ENCODE measurements at regions not wholly inside any gene's neighbourhood (a gene's known extent, or its start where the extent isn't known, plus 50 kb on each side); places are given as distances from the start of the nearest gene placed in this dataset.

DNA sequence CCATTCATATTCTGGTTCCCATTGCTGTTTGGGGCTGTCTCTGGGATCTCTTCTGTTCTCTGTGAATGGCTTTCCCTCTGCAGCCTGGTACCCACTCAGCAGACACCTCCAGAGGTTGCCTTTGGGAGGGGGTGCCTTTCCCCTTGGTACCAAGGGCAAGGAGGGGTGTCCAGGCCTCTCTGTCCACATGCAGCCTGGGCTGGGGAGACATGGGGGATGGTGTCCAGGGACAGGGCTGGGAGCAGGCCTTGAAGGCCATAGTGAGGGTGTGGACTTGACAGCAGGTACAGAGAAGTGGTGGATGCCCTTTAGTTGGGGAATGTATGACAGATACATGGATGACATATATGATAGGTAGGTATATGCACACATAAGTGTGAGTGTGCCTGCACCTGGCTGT, 83.7 kb downstream of the PLXNA1 start:
- TF ChIP-seq CTCF (IDR thresholded peaks at IDR 0.05; ENCODE audit: insufficient read depth, low read depth, low read length), result no peak
- peaks cover 21% of the 10 kb centered on the region for H3K27me3 ChIP-seq (ENCODE audit: control insufficient read depth, insufficient read depth, low read length)
- ChIA-PET CTCF (no interaction called here), POLR2A (no interaction called here)
- no peaks in the 10 kb centered on the region for H3K36me3 ChIP-seq (ENCODE audit: control insufficient read depth, insufficient read depth, low read length)
- no peak for DNase-seq (ENCODE audit: low read depth)
- no peak overlapping the region for H3K4me3 ChIP-seq (ENCODE audit: low read depth, low read length)

GRCh38 chr3:127067116-127067910, 84.4 kb downstream of the PLXNA1 start:
- no peak for TF ChIP-seq CTCF (IDR thresholded peaks at IDR 0.05; ENCODE audit: insufficient read depth, low read depth, low read length)
- DNase-seq (ENCODE audit: low read depth), result no peak
- H3K36me3 ChIP-seq (ENCODE audit: control insufficient read depth, insufficient read depth, low read length), result no peaks in the 10 kb centered on the region
- ChIA-PET POLR2A (no interaction called here), CTCF (no interaction called here)
- peaks cover 20% of the 10 kb centered on the region for H3K27me3 ChIP-seq (ENCODE audit: control insufficient read depth, insufficient read depth, low read length)
- H3K4me3 ChIP-seq (ENCODE audit: low read depth, low read length), result no peak overlapping the region

GRCh38 chr3:127068111-127068810, 85.3 kb downstream of the PLXNA1 start:
- ChIA-PET POLR2A (no interaction called here), CTCF (no interaction called here)
- no peak for TF ChIP-seq CTCF (IDR thresholded peaks at IDR 0.05; ENCODE audit: insufficient read depth, low read depth, low read length)
- Histone ChIP-seq H3K36me3 (ENCODE audit: control insufficient read depth, insufficient read depth, low read length) (no peaks in the 10 kb centered on the region), H3K4me3 (ENCODE audit: low read depth, low read length) (no peak overlapping the region), H3K27me3 (ENCODE audit: control insufficient read depth, insufficient read depth, low read length) (peaks cover 20% of the 10 kb centered on the region)
- DNase-seq (ENCODE audit: low read depth), result no peak

DNA sequence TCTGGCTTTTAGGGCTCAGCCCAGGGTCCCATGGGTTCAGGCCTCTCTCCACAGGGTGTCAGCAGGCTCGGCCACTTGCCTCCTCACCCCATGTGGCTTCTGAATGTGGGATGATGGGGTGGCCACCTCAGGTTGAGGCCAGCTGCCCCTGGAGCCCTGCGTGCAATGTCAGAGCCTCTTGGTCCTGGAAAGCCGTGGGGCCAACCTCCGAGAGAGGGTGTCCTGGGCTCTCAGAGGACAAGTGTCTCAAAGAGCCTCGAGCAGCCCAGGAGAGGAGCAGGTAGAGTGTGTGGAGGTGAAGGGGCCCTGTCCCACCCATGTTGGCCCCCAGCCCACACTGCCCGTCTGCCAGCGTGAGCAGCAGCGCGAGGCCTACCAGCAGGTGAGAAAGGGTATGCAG, 86.0 kb downstream of the PLXNA1 start:
- no peaks in the 10 kb centered on the region for H3K36me3 ChIP-seq (ENCODE audit: control insufficient read depth, insufficient read depth, low read length)
- no peak for DNase-seq (ENCODE audit: low read depth)
- no peak for TF ChIP-seq CTCF (IDR thresholded peaks at IDR 0.05; ENCODE audit: insufficient read depth, low read depth, low read length)
- H3K27me3 ChIP-seq (ENCODE audit: control insufficient read depth, insufficient read depth, low read length), result peaks cover 20% of the 10 kb centered on the region
- ChIA-PET POLR2A (no interaction called here), CTCF (no interaction called here)
- H3K4me3 ChIP-seq (ENCODE audit: low read depth, low read length), result no peak overlapping the region

DNA sequence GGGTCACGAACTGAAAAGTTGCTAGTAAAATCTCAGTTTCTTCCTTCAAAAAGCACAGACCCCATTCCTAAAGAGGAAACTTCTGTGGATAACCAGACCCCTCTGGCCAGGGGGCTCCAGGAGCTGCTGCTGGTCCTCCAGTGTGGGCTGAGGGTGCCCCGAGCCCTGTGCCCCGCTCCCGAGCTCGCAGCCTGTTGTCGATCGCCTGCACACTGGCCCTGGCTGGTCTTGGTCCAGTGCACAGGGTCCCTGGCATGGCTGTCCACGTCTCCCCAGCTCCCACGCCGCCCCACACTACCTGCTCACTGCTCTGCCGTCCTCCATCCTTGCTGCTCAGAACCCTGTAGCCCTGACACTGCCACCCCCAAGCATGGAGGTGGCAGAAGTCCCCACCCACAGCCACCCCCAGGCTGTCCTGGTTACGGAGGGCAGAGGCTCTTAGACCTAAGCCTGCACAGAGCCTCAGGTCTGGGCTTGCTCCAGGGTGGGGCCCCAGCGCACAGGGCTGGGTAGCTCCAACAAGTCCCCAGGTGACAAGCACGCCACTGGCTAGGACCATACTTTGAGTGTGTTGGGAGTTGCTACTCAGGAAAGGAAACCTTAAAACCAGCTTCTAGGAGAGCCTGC, 87.0 kb downstream of the PLXNA1 start:
- Histone ChIP-seq H3K27me3 (ENCODE audit: control insufficient read depth, insufficient read depth, low read length) (peaks cover 20% of the 10 kb centered on the region), H3K4me3 (ENCODE audit: low read depth, low read length) (no peak overlapping the region), H3K36me3 (ENCODE audit: control insufficient read depth, insufficient read depth, low read length) (no peaks in the 10 kb centered on the region)
- ChIA-PET POLR2A (no interaction called here), CTCF (no interaction called here)
- no peak for DNase-seq (ENCODE audit: low read depth)
- TF ChIP-seq CTCF (IDR thresholded peaks at IDR 0.05; ENCODE audit: insufficient read depth, low read depth, low read length), result no peak

Data from BJ (cell line).